ENCODE measurements at regions not wholly inside any gene's neighbourhood (a gene's known extent, or its start where the extent isn't known, plus 50 kb on each side); places are given as distances from the start of the nearest gene placed in this dataset.

GRCh38 chr2:45287045-45287444 is 277.8 kb upstream of the SIX2 start:
- no peak for DNase-seq (ENCODE audit: low read depth in 1 of 2, low spot score in 1 of 2)
- H3K27ac ChIP-seq (replicated peaks): no peak overlapping the region
- no peak for TF ChIP-seq CTCF (IDR thresholded peaks at IDR 0.05; ENCODE audit: insufficient read depth, low read length)
- no peak for TF ChIP-seq SPI1 (IDR thresholded peaks at IDR 0.05; ENCODE audit: borderline replicate concordance, low read depth)
- no peak for TF ChIP-seq REST (IDR thresholded peaks at IDR 0.05; ENCODE audit: insufficient replicate concordance, low read depth)
- no peak for TF ChIP-seq GABPA (IDR thresholded peaks at IDR 0.05; ENCODE audit: low read depth)
- TF ChIP-seq POLR2AphosphoS5 (IDR thresholded peaks at IDR 0.05; ENCODE audit: low read depth): no peak
- peaks cover 2% of the 10 kb centered on the region for H3K27me3 ChIP-seq (ENCODE audit: insufficient read depth, poor library complexity, severe bottlenecking)
- no peak overlapping the region for H3K4me3 ChIP-seq (replicated peaks; ENCODE audit: insufficient read depth, low read length)

GRCh38 chr2:45285771-45286390 is 276.6 kb upstream of the SIX2 start:
- H3K27me3 ChIP-seq (ENCODE audit: insufficient read depth, poor library complexity, severe bottlenecking): no peaks in the 10 kb centered on the region
- DNase-seq (ENCODE audit: low read depth in 1 of 2, low spot score in 1 of 2): no peak
- no peak overlapping the region for H3K27ac ChIP-seq (replicated peaks)
- H3K4me3 ChIP-seq (replicated peaks; ENCODE audit: insufficient read depth, low read length): no peak overlapping the region
- no peak for TF ChIP-seq REST (IDR thresholded peaks at IDR 0.05; ENCODE audit: insufficient replicate concordance, low read depth)
- TF ChIP-seq POLR2AphosphoS5 (IDR thresholded peaks at IDR 0.05; ENCODE audit: low read depth): no peak
- TF ChIP-seq CTCF (IDR thresholded peaks at IDR 0.05; ENCODE audit: insufficient read depth, low read length): no peak
- TF ChIP-seq SPI1 (IDR thresholded peaks at IDR 0.05; ENCODE audit: borderline replicate concordance, low read depth): no peak
- TF ChIP-seq GABPA (IDR thresholded peaks at IDR 0.05; ENCODE audit: low read depth): no peak

- DNase-seq (ENCODE audit: low read depth in 1 of 2, low spot score in 1 of 2): no peak
- H3K4me3 ChIP-seq (replicated peaks; ENCODE audit: insufficient read depth, low read length): no peak overlapping the region
- TF ChIP-seq GABPA (IDR thresholded peaks at IDR 0.05; ENCODE audit: low read depth) (no peak), REST (IDR thresholded peaks at IDR 0.05; ENCODE audit: insufficient replicate concordance, low read depth) (no peak), CTCF (IDR thresholded peaks at IDR 0.05; ENCODE audit: insufficient read depth, low read length) (no peak), POLR2AphosphoS5 (IDR thresholded peaks at IDR 0.05; ENCODE audit: low read depth) (no peak), SPI1 (IDR thresholded peaks at IDR 0.05; ENCODE audit: borderline replicate concordance, low read depth) (no peak)
- no peak overlapping the region for H3K27ac ChIP-seq (replicated peaks)
- H3K27me3 ChIP-seq (ENCODE audit: insufficient read depth, poor library complexity, severe bottlenecking): no peaks in the 10 kb centered on the region
Observed at GRCh38 chr2:45285311-45285710, 276.1 kb upstream of the SIX2 start.
